ENCODE measurements at regions not wholly inside any gene's neighbourhood (a gene's known extent, or its start where the extent isn't known, plus 50 kb on each side); places are given as distances from the start of the nearest gene placed in this dataset.

DNA sequence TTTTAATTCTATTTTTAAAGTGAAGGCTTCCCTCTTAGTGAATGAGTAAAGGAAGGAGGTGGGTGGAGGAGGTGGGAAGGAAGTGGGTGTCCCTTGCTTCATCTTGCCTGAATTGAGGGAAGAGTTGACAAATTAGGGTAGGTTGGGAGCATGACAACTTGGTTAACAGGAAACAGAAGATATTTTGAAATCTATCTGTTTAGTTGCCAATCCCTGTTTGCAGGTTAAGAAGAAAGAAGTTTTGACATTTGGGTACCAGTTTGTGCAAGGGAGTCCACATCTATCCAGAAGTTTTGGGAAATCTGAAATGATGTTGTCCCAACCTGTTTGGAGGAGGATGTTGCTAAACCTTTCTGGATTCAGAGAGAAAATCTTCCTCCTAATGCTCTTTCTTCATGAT, 204.1 kb upstream of the SUCLG2 start:
- Histone ChIP-seq H2BK15ac (ENCODE audit: low read length) (no peak overlapping the region), H2AK5ac (ENCODE audit: low read depth, low read length) (no peak overlapping the region), H3K27me3 (replicated peaks in 1 of 4; ENCODE audit: control insufficient read depth in 3 of 4, extremely low read depth in 1 of 4, insufficient read depth in 3 of 4, low read length in 3 of 4) (no peaks in the 10 kb centered on the region), H3K4me3 (ENCODE audit: extremely low read depth in 1 of 4, insufficient read depth in 2 of 4, low read depth in 3 of 4, low read length in 4 of 4) (no peak overlapping the region), H2AFZ (ENCODE audit: low read length) (no peak overlapping the region), H3K4me1 (replicated peaks in 1 of 4; ENCODE audit: control insufficient read depth in 3 of 4, insufficient read depth in 4 of 4, low read length in 3 of 4) (no peaks in the 10 kb centered on the region), H3K56ac (replicated peaks; ENCODE audit: insufficient read length, low read depth, low read length) (no peak overlapping the region), H3K14ac (ENCODE audit: insufficient read length) (no peak overlapping the region), H2BK20ac (ENCODE audit: low read length) (no peak overlapping the region), H3K79me2 (ENCODE audit: control insufficient read depth in 1 of 2, insufficient read depth in 2 of 2, low read length in 2 of 2) (no peaks in the 10 kb centered on the region), H2BK5ac (ENCODE audit: low read depth, low read length) (no peak overlapping the region), H4K5ac (ENCODE audit: insufficient read length, low read depth, low read length) (no peak overlapping the region), H3K79me1 (ENCODE audit: low read depth, low read length) (no peaks in the 10 kb centered on the region), H4K8ac (ENCODE audit: extremely low read depth, insufficient read depth, low read length) (no peak overlapping the region), H2BK120ac (replicated peaks; ENCODE audit: low read depth, low read length) (no peak overlapping the region), H4K20me1 (replicated peaks in 1 of 2; ENCODE audit: control insufficient read depth in 1 of 2, insufficient read depth in 2 of 2, low read length in 2 of 2) (no peaks in the 10 kb centered on the region), H3K23ac (ENCODE audit: insufficient read length) (no peak overlapping the region), H4K91ac (replicated peaks; ENCODE audit: insufficient read length, low read length) (no peak overlapping the region), H3K36me3 (ENCODE audit: control insufficient read depth in 2 of 4, insufficient read depth in 4 of 4, low read length in 3 of 4) (no peaks in the 10 kb centered on the region), H3K18ac (ENCODE audit: extremely low read depth, low read length) (no peak overlapping the region), H3K23me2 (ENCODE audit: low read depth, low read length) (no peaks in the 10 kb centered on the region), H3K4me2 (ENCODE audit: insufficient read depth in 1 of 2, low read depth in 2 of 2, low read length in 2 of 2) (no peak overlapping the region), H2BK12ac (ENCODE audit: low read depth, low read length) (no peak overlapping the region), H3K9ac (replicated peaks in 1 of 4; ENCODE audit: extremely low read depth in 1 of 4, low read depth in 3 of 4, low read length in 3 of 4) (no peak overlapping the region), H3K4ac (replicated peaks; ENCODE audit: insufficient read length, low read depth, low read length) (no peak overlapping the region), H3K27ac (ENCODE audit: low read depth, low read length) (no peak overlapping the region), H3K9me3 (ENCODE audit: insufficient read depth in 2 of 2, low read depth in 1 of 2, low read length in 1 of 2) (no peaks in the 10 kb centered on the region)
- TF ChIP-seq SIRT6 (IDR thresholded peaks at IDR 0.05; ENCODE audit: low read length) (no peak), BACH1 (IDR thresholded peaks at IDR 0.05; ENCODE audit: low read length) (no peak), FOSL1 (IDR thresholded peaks at IDR 0.05; ENCODE audit: insufficient read depth, low read depth, low read length) (no peak), TAF7 (optimal IDR thresholded peaks at IDR 0.05; ENCODE audit: borderline replicate concordance, low read depth, low read length) (no peak), CTBP2 (IDR thresholded peaks at IDR 0.05; ENCODE audit: borderline replicate concordance, insufficient read depth, insufficient read length, low read length) (no peak), TEAD4 (IDR thresholded peaks at IDR 0.05; ENCODE audit: low read depth, low read length) (no peak), EZH2 (IDR thresholded peaks at IDR 0.05; ENCODE audit: low read depth, low read length, severe bottlenecking) (no peak), TBP (IDR thresholded peaks at IDR 0.05; ENCODE audit: low read depth, low read length) (no peak), GABPA (IDR thresholded peaks at IDR 0.05; ENCODE audit: borderline replicate concordance, insufficient read depth, low read length) (no peak), GTF2F1 (IDR thresholded peaks at IDR 0.05; ENCODE audit: borderline replicate concordance, low read depth, low read length) (no peak)
- no peak for FAIRE-seq
- no peak for DNase-seq (ENCODE audit: low read depth in 1 of 2, low spot score in 2 of 2)
- ChIA-PET CTCF (ENCODE audit: partially characterized antibody) (interaction anchor here (0.9 kb wide), 1 partner anchor 66 kb away, joined by 3 read pairs; no protein-coding TSS in a partner anchor), POLR2A (ENCODE audit: partially characterized antibody) (no interaction called here)
